ENCODE measurements at regions not wholly inside any gene's neighbourhood (a gene's known extent, or its start where the extent isn't known, plus 50 kb on each side); places are given as distances from the start of the nearest gene placed in this dataset.

DNA sequence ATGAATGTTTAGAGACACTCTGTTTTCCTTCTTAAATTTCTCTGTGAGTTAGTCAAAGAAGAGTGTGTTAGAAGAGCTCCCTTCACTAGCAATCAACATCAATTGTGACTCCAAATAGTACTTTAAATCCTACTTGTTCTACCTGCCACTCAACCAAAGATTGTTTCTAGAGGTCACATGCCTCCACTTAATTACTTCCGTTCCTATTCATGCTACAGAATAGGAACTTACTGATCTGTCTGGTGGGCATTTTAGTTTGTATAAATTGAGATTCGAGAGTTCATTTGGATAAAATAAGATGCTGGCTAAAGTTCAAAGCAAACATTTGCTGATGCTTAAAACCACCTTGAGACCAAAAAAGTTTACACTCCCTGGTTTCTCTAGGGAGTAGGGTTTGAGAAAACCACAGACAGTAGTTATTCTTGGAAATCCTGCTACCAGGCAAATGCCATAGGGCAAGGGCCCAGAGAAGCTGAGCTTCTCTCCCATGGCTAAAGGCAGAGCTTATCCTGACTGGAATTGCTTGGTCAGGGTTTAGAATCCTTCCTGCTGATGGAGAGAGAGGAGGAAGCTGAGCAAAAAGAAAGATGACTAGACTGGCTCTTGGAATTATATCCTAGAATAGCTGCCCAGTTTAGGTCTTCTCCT is 389.6 kb upstream of the ATP2B1 start:
- TF ChIP-seq, protein P1, sequence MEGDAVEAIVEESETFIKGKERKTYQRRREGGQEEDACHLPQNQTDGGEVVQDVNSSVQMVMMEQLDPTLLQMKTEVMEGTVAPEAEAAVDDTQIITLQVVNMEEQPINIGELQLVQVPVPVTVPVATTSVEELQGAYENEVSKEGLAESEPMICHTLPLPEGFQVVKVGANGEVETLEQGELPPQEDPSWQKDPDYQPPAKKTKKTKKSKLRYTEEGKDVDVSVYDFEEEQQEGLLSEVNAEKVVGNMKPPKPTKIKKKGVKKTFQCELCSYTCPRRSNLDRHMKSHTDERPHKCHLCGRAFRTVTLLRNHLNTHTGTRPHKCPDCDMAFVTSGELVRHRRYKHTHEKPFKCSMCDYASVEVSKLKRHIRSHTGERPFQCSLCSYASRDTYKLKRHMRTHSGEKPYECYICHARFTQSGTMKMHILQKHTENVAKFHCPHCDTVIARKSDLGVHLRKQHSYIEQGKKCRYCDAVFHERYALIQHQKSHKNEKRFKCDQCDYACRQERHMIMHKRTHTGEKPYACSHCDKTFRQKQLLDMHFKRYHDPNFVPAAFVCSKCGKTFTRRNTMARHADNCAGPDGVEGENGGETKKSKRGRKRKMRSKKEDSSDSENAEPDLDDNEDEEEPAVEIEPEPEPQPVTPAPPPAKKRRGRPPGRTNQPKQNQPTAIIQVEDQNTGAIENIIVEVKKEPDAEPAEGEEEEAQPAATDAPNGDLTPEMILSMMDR (IDR thresholded peaks at IDR 0.05; ENCODE audit: control extremely low read depth, extremely low read depth), result no peak
- WGBS, 2 donors, result 40 to 58% methylated on average over 2 of the region's 2 CpGs

GRCh38 chr12:90091809-90092208 is 383.2 kb upstream of the ATP2B1 start:
- H3K9ac ChIP-seq (ENCODE audit: insufficient read depth in 1 of 2, low read length in 2 of 2), result no peak overlapping the region
- 63 to 76% methylated on average over 3 of the region's 3 CpGs for WGBS, 2 donors
- H3K4me1 ChIP-seq (ENCODE audit: control insufficient read depth in 5 of 5, insufficient read depth in 5 of 5, low read length in 5 of 5), result peaks cover 0 to 3% (median 0%) of the 10 kb centered on the region in 5 donors

More for the DNA sequence above, 389.6 kb upstream of the ATP2B1 start:
- Histone ChIP-seq H3K27me3 (ENCODE audit: control insufficient read depth in 3 of 3, insufficient read depth in 3 of 3, low read length in 2 of 3) (no peaks in the 10 kb centered on the region), H3K4me3 (no peak overlapping the region), H3K9ac (ENCODE audit: insufficient read depth in 1 of 2, low read length in 2 of 2) (no peak overlapping the region), H3K36me3 (ENCODE audit: control insufficient read depth in 4 of 4, insufficient read depth in 4 of 4, low read length in 4 of 4) (no peaks in the 10 kb centered on the region), H3K9me3 (ENCODE audit: control insufficient read depth in 4 of 4, insufficient read depth in 3 of 4, low read length in 3 of 4) (no peaks in the 10 kb centered on the region), H3K4me1 (ENCODE audit: control insufficient read depth in 5 of 5, insufficient read depth in 5 of 5, low read length in 5 of 5) (peaks cover 0 to 5% (median 0%) of the 10 kb centered on the region in 5 donors), H3K27ac (ENCODE audit: low read depth in 1 of 2, low read length in 1 of 2) (no peak overlapping the region)
- ATAC-seq (ENCODE audit: insufficient read depth, low FRiP score), result peak; percentile 41
- DNase-seq, result peak in 1 of 3 donors; percentile 34

DNA sequence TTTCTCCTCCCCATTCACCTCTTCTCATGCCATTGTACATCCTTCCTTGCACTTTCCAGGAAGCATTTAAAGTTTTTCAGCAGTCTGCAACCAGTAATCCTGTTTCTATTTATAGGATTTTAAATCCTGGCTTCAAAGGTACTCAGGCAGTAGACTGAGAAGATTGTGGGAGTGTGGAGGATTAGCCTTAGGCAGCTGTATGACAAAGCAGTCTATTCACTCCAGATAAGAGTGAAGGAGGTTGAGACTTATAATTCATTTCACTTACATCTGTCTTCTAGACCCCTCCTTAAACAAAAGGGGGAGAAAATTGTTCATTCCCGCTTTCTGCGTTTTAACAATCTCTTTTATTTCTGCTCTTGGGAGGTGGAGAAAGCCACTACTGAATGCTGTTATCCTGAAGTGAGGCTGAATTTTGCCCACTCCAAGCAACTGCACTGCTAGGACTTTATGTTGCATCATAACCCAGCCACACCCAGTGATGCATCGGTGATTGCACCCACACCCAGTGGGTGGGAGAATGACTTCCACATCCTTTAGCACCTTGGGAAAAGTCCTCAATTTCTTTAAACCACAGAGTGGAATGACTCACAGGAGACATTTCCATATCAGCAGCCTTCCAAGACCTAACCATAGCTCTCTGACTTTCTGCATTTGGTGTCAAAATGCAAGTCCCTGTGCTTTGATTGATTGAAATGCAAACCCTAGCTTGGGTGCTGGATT is 382.5 kb upstream of the ATP2B1 start:
- Histone ChIP-seq H3K27ac (ENCODE audit: low read depth in 1 of 2, low read length in 1 of 2) (no peak overlapping the region), H3K4me1 (ENCODE audit: control insufficient read depth in 5 of 5, insufficient read depth in 5 of 5, low read length in 5 of 5) (peaks cover 0 to 4% (median 2%) of the 10 kb centered on the region in 5 donors), H3K36me3 (ENCODE audit: control insufficient read depth in 4 of 4, insufficient read depth in 4 of 4, low read length in 4 of 4) (no peaks in the 10 kb centered on the region), H3K9me3 (ENCODE audit: control insufficient read depth in 4 of 4, insufficient read depth in 3 of 4, low read length in 3 of 4) (no peaks in the 10 kb centered on the region), H3K4me3 (no peak overlapping the region), H3K27me3 (ENCODE audit: control insufficient read depth in 3 of 3, insufficient read depth in 3 of 3, low read length in 2 of 3) (no peaks in the 10 kb centered on the region), H3K9ac (ENCODE audit: insufficient read depth in 1 of 2, low read length in 2 of 2) (no peak overlapping the region)
- DNase-seq (no peak), ATAC-seq (ENCODE audit: insufficient read depth, low FRiP score) (peak; percentile 92)
- TF ChIP-seq, protein P1 (IDR thresholded peaks at IDR 0.05; ENCODE audit: control extremely low read depth, extremely low read depth), result no peak
- 52 to 60% methylated on average over 3 of the region's 3 CpGs for WGBS, 2 donors

More at GRCh38 chr12:90091809-90092208, 383.2 kb upstream of the ATP2B1 start:
- H3K4me3 ChIP-seq, result no peak overlapping the region
- TF ChIP-seq, protein P1 (IDR thresholded peaks at IDR 0.05; ENCODE audit: control extremely low read depth, extremely low read depth), result no peak
- H3K36me3 ChIP-seq (ENCODE audit: control insufficient read depth in 4 of 4, insufficient read depth in 4 of 4, low read length in 4 of 4), result no peaks in the 10 kb centered on the region
- no peak for DNase-seq
- ATAC-seq (ENCODE audit: insufficient read depth, low FRiP score), result no peak
- H3K27me3 ChIP-seq (ENCODE audit: control insufficient read depth in 3 of 3, insufficient read depth in 3 of 3, low read length in 2 of 3), result no peaks in the 10 kb centered on the region
- H3K9me3 ChIP-seq (ENCODE audit: control insufficient read depth in 4 of 4, insufficient read depth in 3 of 4, low read length in 3 of 4), result no peaks in the 10 kb centered on the region
- H3K27ac ChIP-seq (ENCODE audit: low read depth in 1 of 2, low read length in 1 of 2), result no peak overlapping the region

All from lung (tissue), 11 donors.